Right lobe of liver (tissue), 4 donors: ENCODE measurements at regions not wholly inside any gene's neighbourhood (a gene's known extent, or its start where the extent isn't known, plus 50 kb on each side); places are given as distances from the start of the nearest gene placed in this dataset.

Experiments used
- CTCF ChIP-seq, 4 donors: fragments of 200-600 bp in 3 of 4; fragments of 450-650 bp in 1 of 4; IDR thresholded peaks; one replicate each; pipeline versions ENCODE4 v1.5.1 to v1.8.0; 2016 to 2022; ENCODE audit warnings: antibody characterized with exemption in 4 of 4, mild to moderate bottlenecking in 2 of 4
- POLR2A ChIP-seq: fragments of 450-650 bp; IDR thresholded peaks from one replicate; pipeline ENCODE4 v1.6.1; 2017; ENCODE audit warnings: antibody characterized with exemption, mild to moderate bottlenecking
- donor health status: DM: no; HTN: no; CAD: no.
- donor health status: DM: no; HTN: no; CAD: no.
- donor health status: DM: no; HTN: yes; CAD: no.

- TF ChIP-seq POLR2A (no peak), CTCF (IDR thresholded peaks at IDR 0.05) (no peak)
Observed at GRCh38 chr12:131458048-131458374, 252.9 kb upstream of the SFSWAP start.
